ENCODE measurements at regions not wholly inside any gene's neighbourhood (a gene's known extent, or its start where the extent isn't known, plus 50 kb on each side); places are given as distances from the start of the nearest gene placed in this dataset.

DNA sequence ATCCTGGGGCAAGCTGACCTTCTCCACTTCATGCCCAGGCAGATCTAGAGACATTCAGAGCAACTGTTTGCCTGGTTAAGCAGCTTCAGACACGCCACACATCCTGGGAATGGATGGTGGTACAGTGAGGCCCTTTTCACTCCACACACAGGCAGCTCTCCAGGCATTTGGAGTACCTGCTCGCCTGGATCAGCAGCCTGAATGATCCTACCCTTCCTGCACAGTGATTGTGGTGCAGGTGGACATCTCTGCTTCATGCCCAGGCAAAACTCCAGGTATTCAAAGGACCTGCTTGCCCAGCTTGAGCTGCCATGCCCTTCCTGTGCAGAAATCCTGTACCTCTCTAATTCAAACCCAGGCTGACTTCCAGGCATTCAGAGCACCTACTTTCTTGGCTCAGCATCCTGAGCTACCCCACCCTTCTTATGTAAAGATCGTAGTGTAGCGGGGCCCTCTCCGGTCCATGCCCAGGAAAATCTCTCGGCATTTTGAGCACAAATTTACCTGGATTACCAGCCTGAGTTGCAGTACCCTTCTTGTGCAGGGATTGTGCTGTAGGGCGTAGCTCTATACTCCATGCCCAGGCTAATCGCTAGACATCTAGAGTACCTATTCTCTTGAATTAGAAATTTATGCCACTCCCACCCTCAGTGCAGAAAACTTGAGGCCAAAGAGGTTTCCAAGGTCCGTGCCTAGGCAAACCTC, 972.8 kb downstream of the ANKRD7 start:
- TF ChIP-seq CTCF (IDR thresholded peaks at IDR 0.05) (no peak), POLR2AphosphoS5 (IDR thresholded peaks at IDR 0.05) (no peak), EP300 (IDR thresholded peaks at IDR 0.05) (no peak)
